Stomach (tissue), 8 donors: ENCODE measurements at regions not wholly inside any gene's neighbourhood (a gene's known extent, or its start where the extent isn't known, plus 50 kb on each side); places are given as distances from the start of the nearest gene placed in this dataset.

Experiments
- DNase-seq, 2 donors: peaks; one replicate each; pipeline versions ENCODE4 v3.0.0 to v3.0.0-alpha.2; 2013 to 2019
- H3K27ac ChIP-seq, 5 donors: fragments of 200-600 bp in 4 of 5; sonication (generic) in 4 of 5; one replicate each; pipeline ENCODE4 v1.5.1; 2013 to 2019; ENCODE audit warnings: mild to moderate bottlenecking in 1 of 5, moderate library complexity in 1 of 5
- H3K27me3 ChIP-seq, 3 donors: fragments of 200-600 bp; sonication (generic); one replicate each; pipeline ENCODE4 v1.5.1; 2017 to 2019; ENCODE audit warnings: mixed run types in 1 of 3
- H3K36me3 ChIP-seq, 4 donors: fragments of 200-600 bp; sonication (generic); 1 replicate in 3 of 4; 2 replicates in 1 of 4; pipeline ENCODE4 v1.5.1; 2016 to 2019
- H3K4me1 ChIP-seq, 4 donors: fragments of 200-600 bp; sonication (generic); one replicate each; pipeline ENCODE4 v1.5.1; 2016 to 2019
- H3K4me3 ChIP-seq, 4 donors: fragments of 200-600 bp; sonication (generic) in 3 of 4; one replicate each; pipeline ENCODE4 v1.5.1; 2016 to 2019; ENCODE audit warnings: mild to moderate bottlenecking in 1 of 4
- H3K9me3 ChIP-seq, 4 donors: fragments of 200-600 bp; sonication (generic); one replicate each; pipeline ENCODE4 v1.5.1; 2016 to 2019
- EP300 ChIP-seq: sonication (generic); formaldehyde crosslinking; IDR thresholded peaks from one replicate; pipeline ENCODE4 v1.6.1; 2017; ENCODE audit warnings: antibody characterized with exemption
- POLR2A ChIP-seq, 4 donors: fragments of 450-650 bp; IDR thresholded peaks; one replicate each; pipeline ENCODE4 v1.6.1; 2016; ENCODE audit warnings: antibody characterized with exemption in 4 of 4, control low read depth in 2 of 4, mild to moderate bottlenecking in 1 of 4, moderate library complexity in 1 of 4
- POLR2AphosphoS5 ChIP-seq, 3 donors: sonication (generic); formaldehyde crosslinking; IDR thresholded peaks; one replicate each; pipeline ENCODE4 v1.6.1; 2016; ENCODE audit warnings: antibody characterized with exemption in 3 of 3
- WGBS, 5 donors: extraction: QIAGEN DNeasy Blood & Tissue Kit in 3 of 5; methylation state at CpG; one replicate each; pipeline versions ENCODE4 v1.1.5 to v1.1.7; 2013 to 2018; 5-methylcytosine and 5-hydroxymethylcytosine counted together
- intact Hi-C: fragments of 100-400 bp; cut with DNase I; formaldehyde crosslinking; loops from one replicate; pipeline ENCODE4 v1.15.1; 2023; ENCODE audit warnings: low total_unique reads
- TF ChIP-seq, protein P1 (sequence below), 7 experiments: fragments of 450-650 bp in 4 of 7; fragments of 200-600 bp in 3 of 7; sonication (generic) in 3 of 7; IDR thresholded peaks; one replicate each; pipeline ENCODE4 v1.5.1; 2016 to 2019; ENCODE audit warnings: antibody characterized with exemption in 7 of 7, control low read depth in 2 of 7, mild to moderate bottlenecking in 1 of 7
- donor health status: healthy with polysubstance abuse.
- donor health status: Bipolar disorder and iron deficiency.
- donor health status: healthy.

DNA sequence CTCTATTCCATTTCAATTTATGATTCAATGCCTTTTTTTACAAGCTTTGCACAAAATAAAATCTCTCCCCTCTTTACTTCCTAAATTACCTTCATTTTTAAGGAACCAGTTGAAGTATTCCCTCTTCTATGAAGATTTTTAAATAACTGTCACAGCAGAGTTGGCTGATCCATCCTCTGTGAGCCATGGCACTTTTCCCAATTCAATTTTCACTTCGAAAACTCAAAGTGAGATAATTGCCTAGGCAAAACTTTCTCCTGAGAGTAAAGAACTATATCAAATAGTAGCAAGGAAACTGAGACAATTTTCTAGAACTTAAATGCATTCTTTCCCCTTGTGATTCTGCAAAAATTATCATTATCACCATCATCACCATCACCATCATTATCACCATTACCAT is 259.9 kb upstream of the ARHGAP20 start:
- no peak overlapping the region for H3K4me3 ChIP-seq
- H3K4me1 ChIP-seq, result no peaks in the 10 kb centered on the region
- DNase-seq, result no peak
- H3K27me3 ChIP-seq, result no peaks in the 10 kb centered on the region
- intact Hi-C loops, result no loop called here
- 79 to 87% (median 84%) methylated on average over 1 of the region's 1 CpG for WGBS, 5 donors
- no peak overlapping the region for H3K27ac ChIP-seq
- H3K9me3 ChIP-seq, result no peaks in the 10 kb centered on the region
- H3K36me3 ChIP-seq, result no peaks in the 10 kb centered on the region
- TF ChIP-seq, protein P1, sequence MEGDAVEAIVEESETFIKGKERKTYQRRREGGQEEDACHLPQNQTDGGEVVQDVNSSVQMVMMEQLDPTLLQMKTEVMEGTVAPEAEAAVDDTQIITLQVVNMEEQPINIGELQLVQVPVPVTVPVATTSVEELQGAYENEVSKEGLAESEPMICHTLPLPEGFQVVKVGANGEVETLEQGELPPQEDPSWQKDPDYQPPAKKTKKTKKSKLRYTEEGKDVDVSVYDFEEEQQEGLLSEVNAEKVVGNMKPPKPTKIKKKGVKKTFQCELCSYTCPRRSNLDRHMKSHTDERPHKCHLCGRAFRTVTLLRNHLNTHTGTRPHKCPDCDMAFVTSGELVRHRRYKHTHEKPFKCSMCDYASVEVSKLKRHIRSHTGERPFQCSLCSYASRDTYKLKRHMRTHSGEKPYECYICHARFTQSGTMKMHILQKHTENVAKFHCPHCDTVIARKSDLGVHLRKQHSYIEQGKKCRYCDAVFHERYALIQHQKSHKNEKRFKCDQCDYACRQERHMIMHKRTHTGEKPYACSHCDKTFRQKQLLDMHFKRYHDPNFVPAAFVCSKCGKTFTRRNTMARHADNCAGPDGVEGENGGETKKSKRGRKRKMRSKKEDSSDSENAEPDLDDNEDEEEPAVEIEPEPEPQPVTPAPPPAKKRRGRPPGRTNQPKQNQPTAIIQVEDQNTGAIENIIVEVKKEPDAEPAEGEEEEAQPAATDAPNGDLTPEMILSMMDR (IDR thresholded peaks at IDR 0.05), result no peak
- TF ChIP-seq POLR2AphosphoS5 (IDR thresholded peaks at IDR 0.05) (no peak), POLR2A (IDR thresholded peaks at IDR 0.05) (no peak), EP300 (no peak)

DNA sequence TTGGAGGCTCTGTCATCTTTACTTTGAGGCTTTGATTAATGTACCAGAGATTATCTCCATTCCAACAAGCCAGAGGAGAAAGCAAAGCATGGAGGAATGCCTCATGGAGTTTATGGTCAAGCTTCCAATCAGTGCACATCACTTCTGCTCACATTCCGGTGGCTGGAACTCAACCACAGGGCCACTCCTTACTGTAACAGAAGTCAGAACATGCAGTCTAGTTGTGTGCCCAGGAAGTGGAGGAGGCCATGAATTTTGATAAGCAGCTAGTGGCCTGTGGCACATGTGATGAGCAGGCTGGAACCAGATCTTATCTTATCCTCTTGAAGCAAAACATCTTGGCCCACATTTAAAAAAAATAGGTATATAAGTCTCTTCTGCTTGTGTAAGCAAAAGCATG is 258.9 kb upstream of the ARHGAP20 start:
- 61 to 77% (median 63%) methylated on average over 1 of the region's 1 CpG for WGBS, 5 donors
- TF ChIP-seq, protein P1 (IDR thresholded peaks at IDR 0.05), result no peak
- TF ChIP-seq EP300 (no peak), POLR2AphosphoS5 (IDR thresholded peaks at IDR 0.05) (no peak), POLR2A (IDR thresholded peaks at IDR 0.05) (no peak)
- Histone ChIP-seq H3K4me1 (no peaks in the 10 kb centered on the region), H3K27ac (no peak overlapping the region), H3K36me3 (no peaks in the 10 kb centered on the region), H3K9me3 (no peaks in the 10 kb centered on the region), H3K4me3 (no peak overlapping the region), H3K27me3 (no peaks in the 10 kb centered on the region)
- intact Hi-C loops, result no loop called here
- no peak for DNase-seq

DNA sequence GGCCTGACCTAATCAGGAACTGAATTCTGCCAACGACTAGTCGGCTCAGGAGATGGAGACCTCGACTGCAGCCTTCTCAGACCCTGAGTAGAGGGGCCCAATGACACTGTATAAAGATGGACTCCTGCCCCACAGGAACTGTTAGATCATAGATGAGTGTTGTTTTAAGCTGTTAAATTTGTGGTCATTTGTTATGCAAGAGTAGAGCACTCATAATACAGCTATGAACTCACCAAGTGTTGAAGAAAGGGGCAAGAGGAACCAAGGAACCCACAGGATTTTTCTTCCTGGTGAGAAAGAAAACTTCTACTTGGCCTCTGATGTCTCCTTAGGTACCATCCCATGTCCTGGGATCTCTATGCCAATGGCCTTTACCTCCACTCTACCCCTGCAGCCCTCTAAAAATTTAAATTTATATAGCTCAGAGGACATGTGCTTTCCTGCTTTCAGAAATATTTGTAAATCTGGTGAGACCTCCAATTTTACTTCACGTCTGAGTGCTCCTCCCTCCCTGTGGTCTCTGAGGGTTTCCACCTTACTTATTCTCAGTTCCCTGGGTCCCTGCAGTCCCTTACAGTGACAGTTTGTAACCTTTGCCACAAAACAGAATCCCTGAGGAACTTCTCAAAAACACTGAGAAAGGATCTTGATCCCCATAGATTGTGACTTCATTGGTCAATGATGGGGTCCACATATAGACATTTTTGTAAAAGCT is 256.3 kb upstream of the ARHGAP20 start:
- no peaks in the 10 kb centered on the region for H3K36me3 ChIP-seq
- H3K27me3 ChIP-seq, result no peaks in the 10 kb centered on the region
- H3K27ac ChIP-seq, result no peak overlapping the region
- no peak for TF ChIP-seq EP300
- TF ChIP-seq POLR2A (IDR thresholded peaks at IDR 0.05), result no peak
- TF ChIP-seq, protein P1 (IDR thresholded peaks at IDR 0.05), result no peak
- no peak for TF ChIP-seq POLR2AphosphoS5 (IDR thresholded peaks at IDR 0.05)
- H3K9me3 ChIP-seq, result no peaks in the 10 kb centered on the region
- intact Hi-C loops, result no loop called here
- 83 to 91% (median 90%) methylated on average over 4 of the region's 4 CpGs for WGBS, 5 donors
- no peak overlapping the region for H3K4me3 ChIP-seq
- DNase-seq, result no peak
- no peaks in the 10 kb centered on the region for H3K4me1 ChIP-seq

DNA sequence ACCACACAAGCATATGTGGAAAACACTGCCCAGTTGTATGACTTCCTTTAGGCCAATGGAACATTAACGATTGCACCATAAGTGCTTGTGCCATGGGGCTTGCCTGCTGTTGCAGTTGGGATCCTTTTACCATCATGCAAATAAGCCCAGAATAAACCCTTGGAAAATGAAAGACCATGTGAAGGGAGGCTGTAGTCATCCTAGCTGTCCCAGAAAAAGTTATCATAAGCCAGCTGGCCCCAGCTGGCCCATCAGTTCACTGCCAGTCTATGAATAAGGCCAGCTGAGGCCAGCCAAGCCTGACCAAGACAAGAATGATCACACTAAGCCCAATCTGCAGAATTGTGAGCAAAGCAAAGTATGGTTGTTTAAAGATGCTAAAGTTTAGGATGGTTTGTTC is 253.9 kb upstream of the ARHGAP20 start:
- 66 to 94% (median 77%) methylated on average over 1 of the region's 1 CpG for whole genome bisulfite sequencing, 5 donors
- intact Hi-C loops, result no loop called here
- no peak for DNase-seq
- Histone ChIP-seq H3K27ac (no peak overlapping the region), H3K27me3 (no peaks in the 10 kb centered on the region), H3K9me3 (no peaks in the 10 kb centered on the region), H3K36me3 (no peaks in the 10 kb centered on the region), H3K4me3 (no peak overlapping the region), H3K4me1 (no peaks in the 10 kb centered on the region)
- TF ChIP-seq, protein P1 (IDR thresholded peaks at IDR 0.05), result no peak
- TF ChIP-seq POLR2AphosphoS5 (IDR thresholded peaks at IDR 0.05) (no peak), POLR2A (IDR thresholded peaks at IDR 0.05) (no peak), EP300 (no peak)
